Left ventricle myocardium superior (tissue), 1 donor: ENCODE measurements at regions not wholly inside any gene's neighbourhood (a gene's known extent, or its start where the extent isn't known, plus 50 kb on each side); places are given as distances from the start of the nearest gene placed in this dataset.

Experiments
- ATAC-seq: fragments of 200-7000 bp; cut with Tn5 transposase; one replicate; pipeline ENCODE4 v1.9.1; 2020; ENCODE audit warnings: mild to moderate bottlenecking, moderate library complexity
- DNase-seq: peaks from one replicate; pipeline ENCODE4 v3.0.0-alpha.2; 2020
- intact Hi-C: fragments of 100-400 bp; cut with micrococcal nuclease; formaldehyde crosslinking; loops from one replicate; pipeline ENCODE4 v1.11.0; 2022
- donor health status: DM: no; HTN: yes; CAD: no; lungs with severe emphysema.

- intact Hi-C loops, result no loop called here
- DNase-seq (no peak), ATAC-seq (no peak)
Measured at GRCh38 chr6:112804638-112805330, 457.7 kb downstream of the RFPL4B start.

GRCh38 chr6:112806163-112806865 is 459.2 kb downstream of the RFPL4B start:
- ATAC-seq (no peak), DNase-seq (no peak)
- intact Hi-C loops, result no loop called here

- DNase-seq (no peak), ATAC-seq (no peak)
- intact Hi-C loops, result no loop called here
Measured at GRCh38 chr6:112821476-112821875, 474.3 kb downstream of the RFPL4B start.

DNA sequence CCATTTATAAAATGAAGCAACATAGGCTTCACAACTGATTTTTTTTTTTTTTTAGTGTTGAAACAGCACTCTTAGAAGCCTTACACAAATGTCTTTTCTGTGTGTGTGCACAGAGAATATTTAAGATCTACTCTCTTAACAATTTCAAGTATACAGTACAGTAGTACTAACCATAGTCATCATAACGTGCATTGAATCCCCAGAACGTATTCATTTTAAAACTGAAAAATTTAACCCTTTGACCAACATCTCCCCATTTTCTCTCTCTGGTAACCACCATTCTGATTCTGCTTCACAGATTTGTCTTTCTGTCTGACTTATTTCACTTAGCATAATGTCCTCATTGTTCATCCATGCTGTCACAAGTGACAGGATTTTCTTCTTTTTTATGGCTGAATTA is 475.6 kb downstream of the RFPL4B start:
- no peak for DNase-seq
- ATAC-seq, result no peak
- intact Hi-C loops, result no loop called here

DNA sequence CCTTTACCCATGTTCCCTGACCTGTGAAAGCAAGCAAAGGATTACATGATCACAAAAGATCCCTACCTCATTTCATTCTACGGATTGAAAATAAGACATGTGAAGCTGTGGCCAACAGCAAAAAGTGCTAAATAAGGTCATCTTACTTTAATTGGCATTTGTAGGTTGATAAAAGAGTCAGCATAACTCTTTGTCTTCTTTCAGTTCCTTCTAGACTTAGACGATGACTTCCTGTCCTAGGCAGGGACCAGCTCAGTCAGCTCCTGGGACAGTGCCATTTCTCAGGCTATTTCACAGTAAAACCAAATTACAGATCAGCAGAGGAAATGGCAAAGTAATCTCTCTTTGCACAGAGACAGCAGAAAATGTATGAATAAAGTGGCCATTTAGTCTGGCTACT is 480.7 kb downstream of the RFPL4B start:
- DNase-seq (peak; percentile 26), ATAC-seq (peak; percentile 53)
- intact Hi-C loops, result no loop called here

- intact Hi-C loops, result no loop called here
- no peak for ATAC-seq
Measured at GRCh38 chr6:112831022-112831421, 483.9 kb downstream of the RFPL4B start.

GRCh38 chr6:112833581-112834131 is 486.5 kb downstream of the RFPL4B start:
- ATAC-seq (peak; percentile 60), DNase-seq (no peak)
- intact Hi-C loops, result no loop called here

More at GRCh38 chr6:112831022-112831421, 483.9 kb downstream of the RFPL4B start:
- no peak for DNase-seq

DNA sequence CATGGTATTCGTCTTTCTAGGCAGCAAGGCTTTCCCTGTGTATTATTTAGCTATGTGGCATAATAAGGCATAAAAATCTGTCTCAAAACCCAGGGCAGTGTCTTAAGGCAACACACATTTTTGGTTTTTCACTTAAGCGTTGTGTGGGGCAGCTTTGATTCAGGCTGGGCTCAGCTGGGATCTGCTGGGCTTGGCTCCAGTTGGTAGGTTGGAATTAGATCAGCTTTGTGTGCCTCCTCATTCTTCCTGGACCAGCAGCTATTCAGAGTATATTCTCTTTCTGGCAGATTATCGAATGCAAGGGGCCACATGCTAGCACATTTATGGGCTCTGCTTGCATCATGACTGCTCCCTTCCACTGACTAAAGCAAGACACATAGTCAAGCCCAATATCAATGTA is 487.9 kb downstream of the RFPL4B start:
- ATAC-seq (no peak), DNase-seq (no peak)
- intact Hi-C loops, result no loop called here

DNA sequence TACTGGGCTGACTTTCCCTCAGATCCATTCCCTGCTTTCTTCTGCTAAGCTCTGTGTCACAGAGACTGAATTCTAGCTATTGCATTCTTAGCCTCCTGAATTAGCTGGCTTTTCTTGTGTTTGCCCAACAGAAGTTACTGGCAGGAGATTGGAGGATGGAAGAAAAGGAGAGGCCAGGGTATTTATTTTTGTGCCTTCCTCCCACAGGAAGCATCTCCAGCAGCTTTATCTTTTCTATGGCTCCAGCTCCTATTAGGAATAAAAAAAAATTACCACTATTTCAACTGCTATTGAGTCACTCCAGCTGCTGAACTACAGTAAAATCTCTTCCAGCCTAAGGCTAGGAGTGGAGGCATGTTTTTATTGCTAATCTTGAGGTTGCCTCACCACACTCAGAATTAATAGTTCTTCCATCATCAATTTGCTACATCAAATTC is 492.4 kb downstream of the RFPL4B start:
- ATAC-seq, result peak; percentile 88

DNA sequence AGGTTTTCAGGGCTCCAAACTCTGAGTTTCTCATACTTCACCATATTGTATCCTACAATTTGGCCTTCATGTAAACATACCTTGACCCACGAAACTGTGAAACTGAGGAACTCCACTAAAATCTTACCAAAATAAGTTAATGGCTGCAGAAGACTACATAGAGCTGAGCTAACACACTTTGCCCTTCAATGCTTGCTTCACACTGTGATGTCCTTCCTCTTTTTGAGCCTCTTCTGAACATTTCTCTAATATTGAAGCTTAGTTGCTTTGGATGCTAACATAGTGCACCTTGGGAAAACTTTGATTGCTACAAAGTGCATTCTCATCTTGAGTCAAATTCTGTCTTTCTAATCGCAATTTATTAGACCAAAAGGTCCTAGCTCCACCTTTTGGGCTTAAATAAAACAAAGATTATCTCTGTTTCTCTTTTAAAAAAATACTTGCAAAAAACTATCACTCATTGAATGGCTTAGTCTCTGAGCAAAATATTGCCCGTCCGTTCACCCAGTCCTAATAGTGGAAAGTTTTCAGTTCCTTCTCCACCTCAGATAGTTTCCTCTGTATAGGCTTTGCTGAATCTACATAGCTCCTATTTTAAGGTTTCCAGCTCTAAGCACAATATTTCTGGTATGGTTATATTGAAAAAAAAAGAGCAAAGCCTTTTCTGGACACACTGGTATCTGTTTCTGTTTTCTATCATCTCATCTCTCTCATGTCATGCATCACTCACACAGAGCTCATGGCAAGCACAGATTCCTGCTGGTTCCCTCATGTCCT is 494.6 kb downstream of the RFPL4B start:
- ATAC-seq, result no peak
- intact Hi-C loops, result no loop called here

More for the DNA sequence above, 492.4 kb downstream of the RFPL4B start:
- intact Hi-C loops, result no loop called here
- no peak for DNase-seq

DNA sequence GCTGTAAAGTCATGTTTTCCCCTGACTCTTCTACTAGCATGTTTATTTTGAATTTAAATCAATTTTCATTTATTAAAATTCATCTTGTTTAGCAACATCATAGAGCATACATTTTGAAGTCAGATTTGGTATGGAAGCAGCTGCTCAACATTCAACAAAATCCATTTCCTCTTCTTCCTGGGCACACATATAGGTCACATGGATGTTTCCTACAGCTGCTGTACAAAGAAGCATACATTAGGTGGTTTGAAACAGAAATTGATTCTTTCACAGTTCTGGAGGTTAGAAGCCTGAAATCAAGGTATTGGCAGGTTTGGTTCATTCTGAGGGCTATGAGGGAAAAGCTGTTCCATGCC is 495.2 kb downstream of the RFPL4B start:
- ATAC-seq (no peak), DNase-seq (no peak)
- intact Hi-C loops, result no loop called here

More for the DNA sequence above, 494.6 kb downstream of the RFPL4B start:
- DNase-seq, result no peak

- DNase-seq (no peak), ATAC-seq (peak; percentile 24)
- intact Hi-C loops, result no loop called here
Measured at GRCh38 chr6:112846681-112847080, 499.6 kb downstream of the RFPL4B start.

GRCh38 chr6:112851146-112851545 is 504.0 kb downstream of the RFPL4B start:
- ATAC-seq, result no peak
- intact Hi-C loops, result no loop called here

DNA sequence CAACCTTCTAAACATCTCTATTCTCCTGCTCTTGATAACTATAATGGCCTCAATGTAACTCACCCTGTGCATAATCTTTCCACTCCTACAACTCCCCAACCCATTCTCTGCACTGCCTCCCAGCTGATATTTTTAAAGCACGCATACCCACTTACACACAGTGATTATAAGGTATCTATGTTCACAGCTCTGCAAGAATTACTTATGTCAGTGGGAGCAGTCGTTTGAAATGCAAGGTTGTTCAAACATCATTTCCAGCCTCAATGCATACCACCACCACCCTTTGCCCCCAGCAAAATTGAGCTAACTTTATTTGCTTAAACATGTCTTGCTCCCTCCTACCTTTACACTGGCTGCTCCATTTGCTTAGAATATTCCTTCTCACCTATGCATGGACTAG is 506.0 kb downstream of the RFPL4B start:
- DNase-seq, result no peak
- intact Hi-C loops, result no loop called here
- no peak for ATAC-seq

More at GRCh38 chr6:112851146-112851545, 504.0 kb downstream of the RFPL4B start:
- no peak for DNase-seq

- ATAC-seq, result no peak
- DNase-seq, result no peak
- intact Hi-C loops, result no loop called here
Measured at GRCh38 chr6:112863753-112864152, 516.6 kb downstream of the RFPL4B start.

DNA sequence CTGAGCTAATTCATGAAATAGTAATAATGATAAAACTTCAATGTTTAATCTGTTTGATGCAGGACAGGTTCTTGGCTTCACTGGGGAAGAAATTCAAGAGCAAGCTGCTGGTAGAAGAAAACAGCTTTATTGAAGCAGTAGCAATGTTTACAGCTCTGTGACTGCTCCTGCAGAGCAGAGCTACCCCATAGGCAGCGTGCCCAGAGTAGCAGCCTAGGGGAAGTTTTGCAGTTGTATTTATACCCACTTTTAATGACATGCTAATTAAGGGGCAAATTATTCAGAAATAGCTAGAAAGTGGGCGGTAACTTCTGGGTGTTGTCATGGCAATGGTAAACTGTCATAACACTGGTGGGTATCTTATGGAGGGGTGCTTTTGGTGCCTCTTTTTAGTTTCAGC is 518.0 kb downstream of the RFPL4B start:
- ATAC-seq (no peak), DNase-seq (no peak)
- intact Hi-C loops, result no loop called here

GRCh38 chr6:112874881-112875280 is 527.8 kb downstream of the RFPL4B start:
- DNase-seq (no peak), ATAC-seq (no peak)
- intact Hi-C loops, result no loop called here

GRCh38 chr6:112877134-112878100 is 530.3 kb downstream of the RFPL4B start:
- peak; percentile 82 for ATAC-seq
- DNase-seq, result no peak
- intact Hi-C loops, result no loop called here

GRCh38 chr6:112879920-112880413 is 532.8 kb downstream of the RFPL4B start:
- DNase-seq (peak; percentile 31), ATAC-seq (no peak)
- intact Hi-C loops, result no loop called here
